H1 (cell line): ENCODE measurements at regions not wholly inside any gene's neighbourhood (a gene's known extent, or its start where the extent isn't known, plus 50 kb on each side); places are given as distances from the start of the nearest gene placed in this dataset.

Experiments used
- CTCF ChIA-PET: fragments of 300-600 bp; sonication (Branson Sonifier 250); formaldehyde crosslinking; loops from one replicate; lab custom pipeline; 2021; ENCODE audit not compliant: partially characterized antibody; lab: Charles Lee
- POLR2A ChIA-PET: fragments of 300-600 bp; sonication (Branson Sonifier 250); formaldehyde crosslinking; loops from one replicate; lab custom pipeline; 2021; ENCODE audit warnings: inconsistent platforms; ENCODE audit not compliant: partially characterized antibody; lab: Charles Lee
- DNase-seq, 2 experiments: peaks; one replicate each; pipeline versions ENCODE4 v3.0.0 to v3.0.0-alpha.2; 2010 to 2022; ENCODE audit warnings: low spot score in 2 of 2, low read depth in 1 of 2, mixed read lengths in 1 of 2
- FAIRE-seq: peaks from 2 replicates; lab custom pipeline; 2011; peaks lifted over from hg19 to GRCh38; lab: Jason Lieb, UNC
- H2AFZ ChIP-seq: 2 replicates; pipeline ENCODE4 v1.8.1; 2012; ENCODE audit warnings: low read length, inconsistent platforms
- H2AK5ac ChIP-seq: 2 replicates; pipeline ENCODE4 v1.6.1; 2013; ENCODE audit warnings: low read depth, low read length
- H2BK120ac ChIP-seq: replicated peaks from 2 replicates; pipeline ENCODE3; 2013; ENCODE audit warnings: low read depth, low read length, inconsistent platforms
- H2BK12ac ChIP-seq: 2 replicates; pipeline ENCODE4 v1.6.1; 2013; ENCODE audit warnings: low read depth, low read length
- H2BK15ac ChIP-seq: 2 replicates; pipeline ENCODE4 v1.6.1; 2013; ENCODE audit warnings: low read length
- H2BK20ac ChIP-seq: 2 replicates; pipeline ENCODE4 v1.6.1; 2013; ENCODE audit warnings: low read length
- H2BK5ac ChIP-seq: 2 replicates; pipeline ENCODE4 v1.6.1; 2013; ENCODE audit warnings: low read depth, low read length
- H3K14ac ChIP-seq: 2 replicates; pipeline ENCODE4 v1.6.1; 2013; ENCODE audit warnings: inconsistent platforms; ENCODE audit not compliant: insufficient read length
- H3K18ac ChIP-seq: 2 replicates; pipeline ENCODE4 v1.6.1; 2013; ENCODE audit warnings: low read length; ENCODE audit errors: extremely low read depth
- H3K23ac ChIP-seq: 2 replicates; pipeline ENCODE4 v1.6.1; 2013; ENCODE audit warnings: inconsistent platforms; ENCODE audit not compliant: insufficient read length
- H3K23me2 ChIP-seq: 2 replicates; pipeline ENCODE4 v1.6.1; 2013; ENCODE audit warnings: low read depth, low read length
- H3K27ac ChIP-seq: 2 replicates; pipeline ENCODE4 v1.6.1; 2011; ENCODE audit warnings: low read depth, low read length, inconsistent platforms
- H3K27me3 ChIP-seq, 4 experiments: replicated peaks in 1 of 4; 1 replicate in 1 of 4; 2 replicates in 3 of 4; pipeline versions ENCODE4 v1.6.1 to v1.8.1; 2011 to 2013; ENCODE audit warnings: low read length in 3 of 4, mild to moderate bottlenecking in 3 of 4, inconsistent platforms in 2 of 4, mixed read lengths in 2 of 4, moderate library complexity in 1 of 4; ENCODE audit not compliant: control insufficient read depth in 3 of 4, insufficient read depth in 3 of 4; ENCODE audit errors: extremely low read depth in 1 of 4
- H3K36me3 ChIP-seq, 4 experiments: 2 replicates each; pipeline versions ENCODE4 v1.6.1 to v1.8.1; 2011 to 2013; ENCODE audit warnings: mild to moderate bottlenecking in 4 of 4, low read length in 3 of 4, moderate library complexity in 2 of 4, control low read depth in 1 of 4, inconsistent platforms in 1 of 4; ENCODE audit not compliant: insufficient read depth in 4 of 4, control insufficient read depth in 2 of 4
- H3K4ac ChIP-seq: replicated peaks from 2 replicates; pipeline ENCODE3; 2013; ENCODE audit warnings: low read length, low read depth, mixed read lengths, inconsistent platforms; ENCODE audit not compliant: insufficient read length
- H3K4me1 ChIP-seq, 4 experiments: replicated peaks in 1 of 4; 1 replicate in 1 of 4; 2 replicates in 3 of 4; pipeline versions ENCODE4 v1.6.1 to v1.8.1; 2011 to 2013; ENCODE audit warnings: low read length in 3 of 4, inconsistent platforms in 2 of 4, mixed read lengths in 1 of 4; ENCODE audit not compliant: insufficient read depth in 4 of 4, control insufficient read depth in 3 of 4
- H3K4me2 ChIP-seq, 2 experiments: 2 replicates each; pipeline versions ENCODE4 v1.6.1 to v1.8.1; 2011 to 2013; ENCODE audit warnings: low read depth in 2 of 2, low read length in 2 of 2, control low read depth in 1 of 2, inconsistent platforms in 1 of 2, mild to moderate bottlenecking in 1 of 2; ENCODE audit not compliant: insufficient read depth in 1 of 2
- H3K4me3 ChIP-seq, 4 experiments: fragments of 200-600, 300-600 bp in 1 of 4; sonication (generic), shearing (Covaris generic), sonication (Bioruptor Twin) in 1 of 4; 2 replicates each; pipeline versions ENCODE4 v1.5.1 to v1.8.1; 2011 to 2016; ENCODE audit warnings: low read length in 4 of 4, low read depth in 3 of 4, control low read depth in 2 of 4, inconsistent platforms in 2 of 4, mild to moderate bottlenecking in 2 of 4, mixed read lengths in 1 of 4, moderate library complexity in 1 of 4; ENCODE audit not compliant: insufficient read depth in 2 of 4; ENCODE audit errors: extremely low read depth in 1 of 4
- H3K56ac ChIP-seq: replicated peaks from 2 replicates; pipeline ENCODE3; 2013; ENCODE audit warnings: low read depth, mild to moderate bottlenecking, mixed read lengths, low read length, inconsistent platforms; ENCODE audit not compliant: insufficient read length
- H3K79me1 ChIP-seq: 2 replicates; pipeline ENCODE4 v1.6.1; 2013; ENCODE audit warnings: low read depth, low read length, control low read depth
- H3K79me2 ChIP-seq, 2 experiments: 2 replicates each; pipeline versions ENCODE4 v1.6.1 to v1.8.1; 2012 to 2013; ENCODE audit warnings: low read length in 2 of 2, mild to moderate bottlenecking in 2 of 2, inconsistent platforms in 1 of 2; ENCODE audit not compliant: insufficient read depth in 2 of 2, control insufficient read depth in 1 of 2
- H3K9ac ChIP-seq, 4 experiments: replicated peaks in 1 of 4; 1 replicate in 1 of 4; 2 replicates in 3 of 4; pipeline versions ENCODE4 v1.6.1 to v1.8.1; 2011 to 2013; ENCODE audit warnings: low read depth in 3 of 4, low read length in 3 of 4, control low read depth in 2 of 4, mild to moderate bottlenecking in 2 of 4, moderate library complexity in 2 of 4, inconsistent platforms in 1 of 4; ENCODE audit errors: extremely low read depth in 1 of 4
- H3K9me3 ChIP-seq, 2 experiments: 2 replicates each; pipeline versions ENCODE4 v1.6.1 to v1.8.1; 2012 to 2013; ENCODE audit warnings: mild to moderate bottlenecking in 2 of 2, moderate library complexity in 2 of 2, control low read depth in 1 of 2, inconsistent platforms in 1 of 2, low read depth in 1 of 2, low read length in 1 of 2, mixed read lengths in 1 of 2; ENCODE audit not compliant: insufficient read depth in 2 of 2
- H4K20me1 ChIP-seq, 2 experiments: replicated peaks in 1 of 2; 2 replicates each; pipeline versions ENCODE3 to v1.8.1; 2011 to 2013; ENCODE audit warnings: inconsistent platforms in 2 of 2, low read length in 2 of 2, mild to moderate bottlenecking in 1 of 2; ENCODE audit not compliant: insufficient read depth in 2 of 2, control insufficient read depth in 1 of 2
- H4K5ac ChIP-seq: 2 replicates; pipeline ENCODE4 v1.6.1; 2013; ENCODE audit warnings: low read length, low read depth, mixed read lengths, inconsistent platforms; ENCODE audit not compliant: insufficient read length
- H4K8ac ChIP-seq: 2 replicates; pipeline ENCODE4 v1.8.0; 2013; ENCODE audit warnings: mild to moderate bottlenecking, moderate library complexity, low read length, inconsistent platforms; ENCODE audit not compliant: insufficient read depth; ENCODE audit errors: extremely low read depth
- H4K91ac ChIP-seq: replicated peaks from 2 replicates; pipeline ENCODE3; 2013; ENCODE audit warnings: low read length, mixed read lengths, inconsistent platforms; ENCODE audit not compliant: insufficient read length
- BRCA1 ChIP-seq: IDR thresholded peaks from 2 replicates; pipeline ENCODE4 v1.6.1; 2012; ENCODE audit warnings: low read depth, low read length, improper control_type of control experiment
- RBBP5 ChIP-seq: IDR thresholded peaks from 2 replicates; pipeline ENCODE4 v1.7.1; 2012; ENCODE audit warnings: low read depth, mild to moderate bottlenecking, inconsistent platforms, low read length, moderate library complexity, borderline replicate concordance
- WGBS, 2 experiments: shearing (Covaris generic) in 1 of 2; methylation state at CpG; one replicate each; pipeline versions ENCODE4 v1.1.6 to v1.1.7; 2013 to 2015; ENCODE audit warnings: low lambda C conversion rate in 2 of 2, mixed read lengths in 2 of 2, inconsistent platforms in 1 of 2, low coverage in 1 of 2, missing lambda C conversion rate in 1 of 2; ENCODE audit not compliant: insufficient replicate concordance in 2 of 2, insufficient coverage in 1 of 2, insufficient read length in 1 of 2; ENCODE audit errors: extremely low coverage in 1 of 2, missing lambda C conversion rate in 1 of 2; 5-methylcytosine and 5-hydroxymethylcytosine counted together

DNA sequence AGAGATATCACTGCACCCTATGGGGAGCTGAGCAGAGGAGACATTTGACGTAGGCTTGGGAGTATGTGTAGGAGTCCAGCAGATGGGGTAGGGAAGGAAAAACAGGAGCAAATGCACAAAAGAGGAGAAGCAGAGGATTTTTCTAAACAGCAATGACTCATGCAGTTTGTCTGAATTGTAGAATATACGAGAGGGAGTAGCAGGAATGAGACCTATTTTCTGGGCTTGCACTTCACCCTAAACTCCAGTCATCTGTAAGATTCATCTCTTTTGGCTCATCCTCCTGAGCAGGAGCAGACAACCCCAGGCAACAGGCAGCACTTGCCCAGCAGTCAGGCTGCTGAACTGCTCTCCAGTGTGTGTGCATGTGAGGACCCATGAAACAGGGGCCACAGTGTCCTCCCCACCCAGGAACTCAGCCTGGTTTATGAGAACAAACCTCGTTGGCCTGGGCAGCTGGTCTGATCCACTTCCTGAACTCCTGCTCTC, 100.2 kb upstream of the CDC42EP3 start:
- no peaks in the 10 kb centered on the region for H3K79me2 ChIP-seq
- POLR2A ChIA-PET: no interaction called here
- H4K20me1 ChIP-seq: no peaks in the 10 kb centered on the region
- WGBS, 2 experiments: 54% methylated on average over 3 of the region's 3 CpGs; no CpG with 5 or more reads in 1 of the 2 experiments
- no peak overlapping the region for H2BK5ac ChIP-seq
- no peak overlapping the region for H2AFZ ChIP-seq
- no peaks in the 10 kb centered on the region for H3K23me2 ChIP-seq
- no peak overlapping the region for H3K4ac ChIP-seq
- no peaks in the 10 kb centered on the region for H3K36me3 ChIP-seq
- H4K91ac ChIP-seq: no peak overlapping the region
- DNase-seq (no peak), FAIRE-seq (no peak)
- no peak overlapping the region for H2BK20ac ChIP-seq
- no peaks in the 10 kb centered on the region for H3K27me3 ChIP-seq
- H3K79me1 ChIP-seq: no peaks in the 10 kb centered on the region
- no peak overlapping the region for H3K56ac ChIP-seq
- H2BK120ac ChIP-seq: no peak overlapping the region
- no peak overlapping the region for H2BK12ac ChIP-seq
- CTCF ChIA-PET: no interaction called here
- H3K4me2 ChIP-seq: no peak overlapping the region
- no peak overlapping the region for H2BK15ac ChIP-seq
- H4K5ac ChIP-seq: no peak overlapping the region
- H4K8ac ChIP-seq: no peak overlapping the region
- no peak overlapping the region for H3K23ac ChIP-seq
- no peak overlapping the region for H2AK5ac ChIP-seq
- H3K9ac ChIP-seq: no peak overlapping the region
- H3K9me3 ChIP-seq: no peaks in the 10 kb centered on the region; a peak in 1 of 4 replicates
- H3K4me3 ChIP-seq: no peak overlapping the region
- H3K27ac ChIP-seq: no peak overlapping the region
- no peak overlapping the region for H3K18ac ChIP-seq
- H3K4me1 ChIP-seq: peaks cover 2 to 6% (median 2%) of the 10 kb centered on the region in 4 experiments; a peak in 4 of 7 replicates
- H3K14ac ChIP-seq: no peak overlapping the region
- no peak for TF ChIP-seq RBBP5
- no peak for TF ChIP-seq BRCA1
